ENCODE measurements at regions not wholly inside any gene's neighbourhood (a gene's known extent, or its start where the extent isn't known, plus 50 kb on each side); places are given as distances from the start of the nearest gene placed in this dataset.

DNA sequence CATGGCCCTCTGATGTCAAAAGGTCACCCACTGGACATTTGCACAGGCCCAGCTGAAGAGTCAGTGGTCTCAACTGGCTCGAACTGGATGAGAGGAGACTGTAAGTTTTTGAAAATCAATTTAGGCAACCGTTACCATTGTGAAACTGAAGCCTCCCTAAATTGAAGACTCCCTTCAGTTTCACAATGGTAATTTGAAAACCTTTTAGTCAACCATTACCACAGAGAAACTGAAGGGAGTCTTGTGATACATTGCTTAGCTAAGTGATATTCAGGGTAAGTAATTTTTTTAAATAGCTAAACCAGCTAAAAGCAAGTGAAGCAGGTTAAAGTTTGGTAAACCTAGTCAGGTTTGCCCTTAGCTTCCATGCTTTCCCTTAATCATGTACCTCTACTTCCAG, 197.3 kb upstream of the NT5E start:
- no peaks in the 10 kb centered on the region for H3K4me1 Mint-ChIP-seq
- ATAC-seq (ENCODE audit: low read depth in 2 of 2) (no peak), DNase-seq (no peak)
- H3K9me3 Mint-ChIP-seq, result peaks cover 0 to 10% (median 6%) of the 10 kb centered on the region in 7 donors
- Histone ChIP-seq H3K9me3 (ENCODE audit: control insufficient read depth in 2 of 2, low read length in 2 of 2) (no peaks in the 10 kb centered on the region), H3K4me1 (ENCODE audit: control insufficient read depth, insufficient read depth, low read length, poor library complexity, severe bottlenecking) (no peaks in the 10 kb centered on the region), H3K27me3 (ENCODE audit: control insufficient read depth, insufficient read depth, low read length) (no peaks in the 10 kb centered on the region), H3K36me3 (ENCODE audit: control insufficient read depth, insufficient read depth, low read length) (no peaks in the 10 kb centered on the region), H3K4me3 (ENCODE audit: low read depth, low read length) (no peak overlapping the region), H3K27ac (ENCODE audit: insufficient read depth, low read length, poor library complexity, severe bottlenecking) (no peak overlapping the region)
- H3K36me3 Mint-ChIP-seq, result no peaks in the 10 kb centered on the region
- H3K27ac Mint-ChIP-seq, result no peak overlapping the region
- no peak overlapping the region for H3K4me3 Mint-ChIP-seq
- no peaks in the 10 kb centered on the region for H3K27me3 Mint-ChIP-seq

DNA sequence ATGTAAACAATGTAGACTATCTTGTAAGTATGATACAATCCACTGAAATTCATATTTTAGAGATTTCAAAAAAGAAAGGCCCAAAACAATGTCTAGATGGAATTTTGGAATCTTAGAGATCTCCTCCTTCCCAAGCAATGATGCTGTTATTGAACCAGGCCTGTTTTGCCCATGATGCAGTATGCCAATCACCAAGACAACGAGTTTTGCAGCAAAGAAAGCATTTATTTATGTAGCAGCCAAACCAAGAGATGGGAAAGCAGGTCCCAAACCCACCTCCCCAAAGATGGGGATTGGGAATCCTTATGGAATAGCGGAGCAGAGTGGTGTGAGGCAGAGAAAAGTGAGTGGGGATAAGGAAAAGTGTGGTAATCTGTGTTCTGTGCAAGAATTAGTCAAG, 197.8 kb upstream of the NT5E start:
- Mint-ChIP-seq H3K4me1 (no peaks in the 10 kb centered on the region), H3K27ac (no peak overlapping the region), H3K27me3 (no peaks in the 10 kb centered on the region), H3K9me3 (peaks cover 0 to 11% (median 6%) of the 10 kb centered on the region in 7 donors), H3K4me3 (no peak overlapping the region), H3K36me3 (no peaks in the 10 kb centered on the region)
- Histone ChIP-seq H3K4me1 (ENCODE audit: control insufficient read depth, insufficient read depth, low read length, poor library complexity, severe bottlenecking) (no peaks in the 10 kb centered on the region), H3K36me3 (ENCODE audit: control insufficient read depth, insufficient read depth, low read length) (no peaks in the 10 kb centered on the region), H3K27me3 (ENCODE audit: control insufficient read depth, insufficient read depth, low read length) (no peaks in the 10 kb centered on the region), H3K27ac (ENCODE audit: insufficient read depth, low read length, poor library complexity, severe bottlenecking) (no peak overlapping the region), H3K9me3 (ENCODE audit: control insufficient read depth in 2 of 2, low read length in 2 of 2) (no peaks in the 10 kb centered on the region), H3K4me3 (ENCODE audit: low read depth, low read length) (no peak overlapping the region)
- DNase-seq, result no peak
- ATAC-seq (ENCODE audit: low read depth in 2 of 2), result no peak

DNA sequence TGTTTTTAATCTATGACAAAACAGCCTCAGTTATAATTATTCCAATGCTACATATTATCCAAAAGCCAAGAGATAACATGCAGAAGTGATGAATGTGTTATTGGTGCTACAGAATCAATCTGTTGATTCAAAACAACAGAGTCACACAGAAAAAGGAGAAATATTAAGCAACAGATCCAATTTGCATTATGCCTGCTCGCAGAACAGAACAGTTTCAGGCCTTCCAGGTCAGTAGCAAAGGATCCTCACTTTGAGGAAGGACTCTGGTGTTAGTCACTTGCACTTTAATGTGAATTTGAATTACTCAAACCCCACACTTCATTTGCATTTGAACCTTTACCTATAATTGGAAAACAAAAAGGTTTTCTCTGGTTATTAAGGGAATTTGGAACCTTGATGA, 198.6 kb upstream of the NT5E start:
- H3K36me3 Mint-ChIP-seq, result no peaks in the 10 kb centered on the region
- DNase-seq, result no peak
- H3K27me3 Mint-ChIP-seq, result no peaks in the 10 kb centered on the region

DNA sequence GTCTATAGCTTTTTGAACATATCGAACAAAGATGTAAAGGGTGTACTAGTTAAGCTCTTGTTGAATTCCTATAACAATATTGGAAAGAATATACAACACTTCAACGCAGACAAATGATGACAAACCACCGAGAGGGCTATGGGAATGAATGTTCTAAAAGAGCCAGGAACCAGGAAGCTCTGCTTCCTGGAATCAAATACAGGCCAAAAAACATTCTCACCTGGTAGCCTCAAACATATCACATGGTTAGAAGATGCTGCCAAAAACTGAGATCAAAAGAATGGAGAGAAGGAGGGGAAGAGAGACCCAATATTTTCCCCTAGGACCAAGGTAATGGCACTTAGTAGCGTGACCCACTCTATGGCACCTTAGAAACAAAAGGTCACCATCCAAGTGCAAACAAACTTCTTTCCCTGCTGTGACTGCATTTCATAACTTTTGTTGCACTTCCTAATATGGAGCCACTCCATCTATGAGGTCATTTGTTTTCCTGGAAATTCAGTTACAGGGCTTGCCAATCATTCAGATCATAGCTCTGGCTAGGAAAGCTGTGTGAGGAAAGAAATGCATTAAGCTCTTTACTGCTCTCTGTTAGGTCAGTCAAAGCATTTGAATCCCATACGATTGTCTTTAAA, 199.2 kb upstream of the NT5E start:
- ATAC-seq (ENCODE audit: low read depth in 2 of 2) (no peak), DNase-seq (no peak)
- no peaks in the 10 kb centered on the region for H3K9me3 ChIP-seq (ENCODE audit: control insufficient read depth in 2 of 2, low read length in 2 of 2)
- H3K4me1 ChIP-seq (ENCODE audit: control insufficient read depth, insufficient read depth, low read length, poor library complexity, severe bottlenecking), result no peaks in the 10 kb centered on the region
- Mint-ChIP-seq H3K36me3 (no peaks in the 10 kb centered on the region), H3K4me1 (no peaks in the 10 kb centered on the region), H3K27ac (no peak overlapping the region), H3K4me3 (no peak overlapping the region), H3K27me3 (no peaks in the 10 kb centered on the region), H3K9me3 (peaks cover 0 to 15% (median 5%) of the 10 kb centered on the region in 7 donors)
- no peaks in the 10 kb centered on the region for H3K36me3 ChIP-seq (ENCODE audit: control insufficient read depth, insufficient read depth, low read length)
- H3K27me3 ChIP-seq (ENCODE audit: control insufficient read depth, insufficient read depth, low read length), result no peaks in the 10 kb centered on the region
- no peak overlapping the region for H3K27ac ChIP-seq (ENCODE audit: insufficient read depth, low read length, poor library complexity, severe bottlenecking)
- H3K4me3 ChIP-seq (ENCODE audit: low read depth, low read length), result no peak overlapping the region

More for the DNA sequence above, 198.6 kb upstream of the NT5E start:
- Mint-ChIP-seq H3K9me3 (peaks cover 0 to 15% (median 5%) of the 10 kb centered on the region in 7 donors), H3K27ac (no peak overlapping the region), H3K4me3 (no peak overlapping the region), H3K4me1 (no peaks in the 10 kb centered on the region)
- H3K4me3 ChIP-seq (ENCODE audit: low read depth, low read length), result no peak overlapping the region
- H3K9me3 ChIP-seq (ENCODE audit: control insufficient read depth in 2 of 2, low read length in 2 of 2), result no peaks in the 10 kb centered on the region
- no peaks in the 10 kb centered on the region for H3K36me3 ChIP-seq (ENCODE audit: control insufficient read depth, insufficient read depth, low read length)
- no peaks in the 10 kb centered on the region for H3K4me1 ChIP-seq (ENCODE audit: control insufficient read depth, insufficient read depth, low read length, poor library complexity, severe bottlenecking)
- H3K27me3 ChIP-seq (ENCODE audit: control insufficient read depth, insufficient read depth, low read length), result no peaks in the 10 kb centered on the region
- H3K27ac ChIP-seq (ENCODE audit: insufficient read depth, low read length, poor library complexity, severe bottlenecking), result no peak overlapping the region
- no peak for ATAC-seq (ENCODE audit: low read depth in 2 of 2)

DNA sequence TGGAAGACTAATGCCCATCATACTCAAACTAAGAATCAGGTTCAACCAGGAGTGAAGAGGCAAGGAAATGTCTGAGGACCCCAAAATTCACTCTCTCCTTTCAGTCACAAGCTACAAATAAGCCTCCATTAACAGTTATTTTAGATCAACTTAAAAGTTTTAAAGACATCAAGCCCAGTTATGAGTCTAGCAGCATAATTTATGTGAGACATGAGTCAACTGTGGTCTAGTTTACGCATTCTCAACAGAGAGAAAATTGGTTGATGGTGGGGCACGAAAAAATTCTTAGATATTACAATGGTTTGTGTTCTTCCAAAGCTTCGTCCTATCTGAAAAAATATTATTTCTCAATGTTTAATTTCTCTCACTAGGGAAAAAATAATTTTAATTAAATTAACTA, 204.9 kb upstream of the NT5E start:
- Histone ChIP-seq H3K27me3 (ENCODE audit: control insufficient read depth, insufficient read depth, low read length) (no peaks in the 10 kb centered on the region), H3K4me3 (ENCODE audit: low read depth, low read length) (no peak overlapping the region), H3K36me3 (ENCODE audit: control insufficient read depth, insufficient read depth, low read length) (no peaks in the 10 kb centered on the region), H3K4me1 (ENCODE audit: control insufficient read depth, insufficient read depth, low read length, poor library complexity, severe bottlenecking) (no peaks in the 10 kb centered on the region), H3K9me3 (ENCODE audit: control insufficient read depth in 2 of 2, low read length in 2 of 2) (no peaks in the 10 kb centered on the region), H3K27ac (ENCODE audit: insufficient read depth, low read length, poor library complexity, severe bottlenecking) (no peak overlapping the region)
- H3K36me3 Mint-ChIP-seq, result no peaks in the 10 kb centered on the region
- H3K4me3 Mint-ChIP-seq, result no peak overlapping the region
- ATAC-seq (ENCODE audit: low read depth in 2 of 2) (no peak), DNase-seq (no peak)
- H3K27ac Mint-ChIP-seq, result no peak overlapping the region
- peaks cover 0 to 10% (median 0%) of the 10 kb centered on the region in 7 donors for H3K9me3 Mint-ChIP-seq
- no peaks in the 10 kb centered on the region for H3K27me3 Mint-ChIP-seq
- H3K4me1 Mint-ChIP-seq, result no peaks in the 10 kb centered on the region

DNA sequence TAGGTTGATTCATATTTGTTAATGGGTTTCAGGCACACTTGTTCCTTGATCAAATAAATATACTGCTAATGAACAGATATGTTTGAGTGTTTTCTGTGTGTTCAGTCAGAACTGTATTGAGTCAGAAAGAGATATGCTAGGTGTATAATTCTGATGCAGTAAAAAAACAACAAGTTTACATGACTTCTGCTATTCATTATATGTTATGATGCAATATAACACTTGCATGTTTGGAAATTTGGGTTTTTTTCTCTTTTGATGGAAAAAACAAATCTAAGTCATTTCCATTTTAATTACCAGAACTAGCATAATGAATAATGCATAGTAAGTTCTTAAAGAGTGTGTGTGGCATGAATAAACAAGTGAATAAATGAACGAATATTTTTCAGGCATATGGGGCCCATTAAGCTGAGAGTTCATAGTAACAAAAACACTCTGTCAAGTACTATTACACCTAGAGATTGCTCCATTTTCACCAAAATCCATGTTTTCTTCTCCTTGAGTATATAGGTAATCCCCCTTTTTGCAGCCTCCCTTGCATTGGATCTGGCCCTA, 208.3 kb upstream of the NT5E start:
- Mint-ChIP-seq H3K36me3 (no peaks in the 10 kb centered on the region), H3K9me3 (peaks cover 0 to 4% (median 0%) of the 10 kb centered on the region in 7 donors), H3K4me3 (no peak overlapping the region), H3K27ac (no peak overlapping the region), H3K27me3 (no peaks in the 10 kb centered on the region), H3K4me1 (no peaks in the 10 kb centered on the region)
- Histone ChIP-seq H3K9me3 (ENCODE audit: control insufficient read depth in 2 of 2, low read length in 2 of 2) (no peaks in the 10 kb centered on the region), H3K36me3 (ENCODE audit: control insufficient read depth, insufficient read depth, low read length) (no peaks in the 10 kb centered on the region), H3K4me3 (ENCODE audit: low read depth, low read length) (no peak overlapping the region), H3K27me3 (ENCODE audit: control insufficient read depth, insufficient read depth, low read length) (no peaks in the 10 kb centered on the region), H3K4me1 (ENCODE audit: control insufficient read depth, insufficient read depth, low read length, poor library complexity, severe bottlenecking) (no peaks in the 10 kb centered on the region), H3K27ac (ENCODE audit: insufficient read depth, low read length, poor library complexity, severe bottlenecking) (no peak overlapping the region)
- DNase-seq (no peak), ATAC-seq (ENCODE audit: low read depth in 2 of 2) (no peak)

DNA sequence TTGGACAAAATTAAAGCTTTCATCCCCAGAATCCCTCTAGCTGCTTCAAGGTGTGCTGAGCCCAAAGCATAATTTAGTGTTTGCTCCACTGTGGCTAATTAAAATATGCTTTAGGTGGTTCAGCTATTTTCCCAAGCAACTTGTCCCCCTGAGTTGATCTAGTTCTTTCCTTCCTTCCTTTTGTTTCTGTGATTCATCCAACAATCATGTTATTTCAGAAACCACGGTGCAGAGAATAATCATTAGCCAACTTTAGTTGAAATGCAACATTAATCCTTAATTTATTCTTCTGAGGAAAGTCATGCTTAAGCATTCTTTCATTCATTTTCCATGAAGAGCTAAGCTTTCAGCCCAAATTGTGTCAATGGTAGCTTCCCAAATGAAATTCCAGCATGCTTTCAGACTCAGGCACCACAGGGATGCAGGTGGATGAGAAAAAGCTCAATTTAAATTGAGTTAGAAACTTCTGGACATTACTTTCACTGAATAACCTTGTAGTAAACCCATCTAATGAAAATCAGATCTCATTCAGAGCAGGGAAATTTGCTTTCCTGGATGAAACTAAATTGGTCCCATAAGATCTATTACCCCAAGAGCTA, 209.0 kb upstream of the NT5E start:
- no peak overlapping the region for H3K27ac Mint-ChIP-seq
- no peaks in the 10 kb centered on the region for H3K4me1 ChIP-seq (ENCODE audit: control insufficient read depth, insufficient read depth, low read length, poor library complexity, severe bottlenecking)
- H3K4me1 Mint-ChIP-seq, result no peaks in the 10 kb centered on the region
- no peak overlapping the region for H3K27ac ChIP-seq (ENCODE audit: insufficient read depth, low read length, poor library complexity, severe bottlenecking)
- no peaks in the 10 kb centered on the region for H3K36me3 ChIP-seq (ENCODE audit: control insufficient read depth, insufficient read depth, low read length)
- no peaks in the 10 kb centered on the region for H3K27me3 Mint-ChIP-seq
- H3K9me3 ChIP-seq (ENCODE audit: control insufficient read depth in 2 of 2, low read length in 2 of 2), result no peaks in the 10 kb centered on the region
- H3K9me3 Mint-ChIP-seq, result peaks cover 0 to 2% (median 0%) of the 10 kb centered on the region in 7 donors
- H3K27me3 ChIP-seq (ENCODE audit: control insufficient read depth, insufficient read depth, low read length), result no peaks in the 10 kb centered on the region
- H3K36me3 Mint-ChIP-seq, result no peaks in the 10 kb centered on the region
- H3K4me3 ChIP-seq (ENCODE audit: low read depth, low read length), result no peak overlapping the region
- DNase-seq (no peak), ATAC-seq (ENCODE audit: low read depth in 2 of 2) (no peak)
- no peak overlapping the region for H3K4me3 Mint-ChIP-seq

DNA sequence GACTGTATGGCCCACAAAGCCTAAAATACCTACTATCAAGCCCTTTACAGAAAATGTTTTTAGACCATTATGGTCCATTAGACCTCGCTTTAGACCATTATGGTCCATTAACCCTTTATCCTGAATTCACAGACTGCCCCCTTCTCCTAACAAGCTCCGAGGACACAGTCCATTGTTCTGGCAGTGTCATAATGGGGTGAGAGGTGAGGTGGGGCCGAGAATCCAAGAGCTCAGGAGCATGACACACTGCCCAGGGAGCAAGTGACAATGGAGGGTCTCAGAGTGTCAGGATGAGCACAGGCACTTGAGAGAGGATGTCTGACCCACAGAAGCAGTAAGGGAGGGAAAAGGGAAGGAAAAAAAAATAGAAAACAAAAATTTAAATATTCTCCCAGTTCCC, 212.4 kb upstream of the NT5E start:
- no peaks in the 10 kb centered on the region for H3K27me3 ChIP-seq (ENCODE audit: control insufficient read depth, insufficient read depth, low read length)
- Mint-ChIP-seq H3K27ac (no peak overlapping the region), H3K4me1 (no peaks in the 10 kb centered on the region), H3K4me3 (no peak overlapping the region), H3K9me3 (peaks cover 0 to 7% (median 2%) of the 10 kb centered on the region in 7 donors), H3K36me3 (no peaks in the 10 kb centered on the region), H3K27me3 (no peaks in the 10 kb centered on the region)
- ATAC-seq (ENCODE audit: low read depth in 2 of 2) (no peak), DNase-seq (no peak)
- no peaks in the 10 kb centered on the region for H3K9me3 ChIP-seq (ENCODE audit: control insufficient read depth in 2 of 2, low read length in 2 of 2)
- H3K36me3 ChIP-seq (ENCODE audit: control insufficient read depth, insufficient read depth, low read length), result no peaks in the 10 kb centered on the region
- H3K4me3 ChIP-seq (ENCODE audit: low read depth, low read length), result no peak overlapping the region
- H3K4me1 ChIP-seq (ENCODE audit: control insufficient read depth, insufficient read depth, low read length, poor library complexity, severe bottlenecking), result no peaks in the 10 kb centered on the region
- H3K27ac ChIP-seq (ENCODE audit: insufficient read depth, low read length, poor library complexity, severe bottlenecking), result no peak overlapping the region

All from CD4-positive, CD25-positive, alpha-beta regulatory T cell (primary cell).